Astrocyte (in vitro differentiated cells and primary cell): ENCODE measurements at regions not wholly inside any gene's neighbourhood (a gene's known extent, or its start where the extent isn't known, plus 50 kb on each side); places are given as distances from the start of the nearest gene placed in this dataset.

Experiments
- CTCF ChIP-seq: IDR thresholded peaks from 2 replicates; pipeline ENCODE4 v1.5.1; 2011; ENCODE audit warnings: low read depth, mild to moderate bottlenecking, inconsistent platforms, low read length, moderate library complexity; ENCODE audit not compliant: insufficient read depth
- EZH2 ChIP-seq: IDR thresholded peaks from 2 replicates; pipeline ENCODE4 v1.6.1; 2012; ENCODE audit warnings: mild to moderate bottlenecking, low read length, inconsistent platforms; ENCODE audit not compliant: insufficient read depth

- no peak for TF ChIP-seq CTCF
- TF ChIP-seq EZH2, result no peak
Observed at GRCh38 chr15:29352402-29352801, 82.8 kb upstream of the NSMCE3 start.
